Activated effector memory CD4-positive, alpha-beta T cell treated with Interleukin-2 at 50 U/mL for 16 hours (primary cell): ENCODE measurements at regions not wholly inside any gene's neighbourhood (a gene's known extent, or its start where the extent isn't known, plus 50 kb on each side); places are given as distances from the start of the nearest gene placed in this dataset.

Experiments used
- DNase-seq: peaks from one replicate; pipeline ENCODE4 v3.0.0-alpha.2; 2020

DNA sequence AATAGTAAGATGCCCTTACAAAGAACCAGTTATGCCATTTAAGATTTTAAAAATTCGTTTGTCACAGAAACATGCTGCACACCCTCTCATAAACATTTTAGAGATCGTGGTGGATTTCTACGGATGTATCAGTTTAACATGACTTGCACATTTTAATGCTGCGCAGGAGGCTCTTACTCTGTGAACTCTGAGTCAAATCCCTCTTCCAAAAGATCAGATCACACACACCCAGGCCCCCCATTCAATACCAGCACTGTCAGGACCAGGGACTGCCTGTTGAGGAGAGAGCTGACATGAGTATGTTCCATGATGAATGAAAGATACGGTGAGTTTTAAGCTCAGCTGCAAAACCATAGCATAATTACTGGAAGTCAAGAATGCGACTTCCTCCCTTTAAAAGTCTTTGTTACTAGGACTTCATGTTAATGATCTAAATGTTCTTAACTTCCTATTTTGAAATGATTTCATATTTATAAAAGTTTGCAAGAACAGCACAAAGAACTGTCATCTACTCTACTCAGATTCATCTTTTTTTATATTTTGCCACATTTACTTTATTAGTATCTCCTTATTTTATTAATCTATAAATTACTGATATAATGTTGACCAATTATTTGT lies 500.2 kb downstream of the GLRX3 start:
- DNase-seq = no peak

DNA sequence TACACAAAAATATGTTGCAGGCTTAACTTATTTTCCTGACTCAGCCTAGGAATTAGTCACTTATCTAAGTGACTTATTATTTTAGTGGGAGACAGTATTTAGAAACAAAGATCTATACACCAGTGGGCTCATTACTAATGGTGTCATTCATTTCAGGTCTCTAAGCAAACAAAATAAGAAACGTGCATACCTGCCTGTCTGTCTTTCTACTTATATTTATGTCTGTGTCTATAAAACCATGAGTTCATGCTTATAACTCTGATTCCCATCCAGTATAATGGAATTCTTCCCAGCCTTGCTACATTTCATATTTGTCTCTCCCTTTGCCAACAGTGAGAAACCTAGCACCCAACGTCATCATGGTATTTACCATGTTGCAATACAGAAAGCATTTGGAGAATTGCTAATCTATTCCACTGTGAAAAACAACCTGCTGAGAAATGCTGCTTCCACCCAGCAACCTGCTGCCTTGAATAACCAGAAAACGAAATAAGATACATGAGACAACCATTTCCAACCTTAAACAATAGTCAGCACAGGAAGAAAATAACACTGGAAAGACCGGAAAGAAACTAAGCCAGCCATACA lies 501.0 kb downstream of the GLRX3 start:
- no peak for DNase-seq

DNA sequence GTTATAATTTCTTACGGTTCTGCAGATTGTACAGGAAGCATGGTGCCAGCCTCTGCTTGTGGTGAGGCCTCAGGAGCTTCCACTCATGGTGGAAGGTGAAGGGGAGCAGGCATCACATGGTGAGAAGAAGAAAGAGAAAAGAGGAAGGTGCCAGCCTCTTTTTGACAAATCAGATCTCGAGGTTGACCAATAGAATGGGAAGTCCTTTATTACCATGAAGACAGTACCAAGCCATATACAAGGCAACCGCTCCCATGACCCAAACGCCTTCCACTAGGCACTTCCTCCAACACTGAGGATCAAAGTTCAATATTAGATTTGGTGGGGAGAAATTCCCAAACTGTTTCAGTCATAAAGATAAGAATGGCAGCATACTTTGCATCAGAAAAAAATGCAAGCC lies 502.8 kb downstream of the GLRX3 start:
- DNase-seq = no peak

DNA sequence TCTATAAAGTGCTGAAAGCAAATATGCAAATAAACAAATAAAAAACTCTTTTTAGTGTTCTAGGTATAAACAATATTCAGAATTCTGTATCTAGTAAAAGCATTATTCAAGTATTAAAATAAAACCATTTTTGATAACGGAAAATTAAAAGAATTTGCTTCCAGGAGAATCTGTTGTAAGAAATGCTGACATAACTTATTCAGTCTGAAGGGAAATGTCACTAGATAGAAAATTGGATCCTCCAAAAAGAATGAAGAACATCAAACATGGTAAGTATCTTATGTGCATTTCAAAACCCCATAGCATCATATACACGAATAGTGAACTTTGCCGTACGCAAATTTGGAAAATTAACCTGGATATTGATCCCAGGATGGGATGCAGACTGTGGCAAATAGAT lies 506.7 kb downstream of the GLRX3 start:
- DNase-seq = no peak

DNA sequence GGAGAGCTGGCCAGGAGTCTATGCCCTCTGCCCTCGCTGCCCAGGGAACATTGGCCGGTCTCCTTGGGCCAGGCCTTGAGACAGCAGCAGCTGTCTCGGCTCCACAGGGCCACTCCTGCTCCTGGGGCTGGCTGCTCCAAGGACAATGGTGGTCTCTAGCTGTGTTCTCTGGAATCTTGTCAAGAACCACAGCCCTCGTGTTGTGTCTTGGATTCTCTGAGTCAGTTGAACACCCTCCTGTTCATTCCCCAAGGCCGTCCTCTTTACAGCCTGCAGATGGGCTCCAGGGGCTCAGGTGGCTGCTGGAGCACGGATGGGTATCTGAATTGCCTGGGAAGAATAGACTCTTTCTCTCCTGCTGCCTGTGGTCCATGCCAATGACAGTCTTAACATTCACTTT lies 511.1 kb downstream of the GLRX3 start:
- DNase-seq = no peak

DNA sequence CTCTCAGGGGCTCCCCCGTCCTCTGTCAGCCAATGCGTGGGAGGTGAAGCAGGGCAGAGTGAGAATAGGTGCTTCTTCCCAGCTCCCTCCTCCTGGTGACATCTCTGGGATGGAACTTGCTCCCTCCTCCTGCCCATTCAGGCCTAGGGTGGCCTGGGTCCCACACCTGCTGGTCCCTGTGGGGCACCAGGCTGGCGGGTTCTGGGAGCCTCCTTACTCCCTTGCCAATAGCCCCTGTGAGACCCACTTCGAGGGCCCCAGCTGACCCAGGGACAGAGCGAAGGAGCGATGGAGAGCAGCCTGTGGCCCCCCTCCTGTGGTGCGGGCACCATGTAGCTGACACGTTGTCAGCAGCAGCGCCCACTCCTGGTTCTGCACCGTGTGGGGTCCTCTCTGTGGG lies 512.6 kb downstream of the GLRX3 start:
- no peak for DNase-seq

DNA sequence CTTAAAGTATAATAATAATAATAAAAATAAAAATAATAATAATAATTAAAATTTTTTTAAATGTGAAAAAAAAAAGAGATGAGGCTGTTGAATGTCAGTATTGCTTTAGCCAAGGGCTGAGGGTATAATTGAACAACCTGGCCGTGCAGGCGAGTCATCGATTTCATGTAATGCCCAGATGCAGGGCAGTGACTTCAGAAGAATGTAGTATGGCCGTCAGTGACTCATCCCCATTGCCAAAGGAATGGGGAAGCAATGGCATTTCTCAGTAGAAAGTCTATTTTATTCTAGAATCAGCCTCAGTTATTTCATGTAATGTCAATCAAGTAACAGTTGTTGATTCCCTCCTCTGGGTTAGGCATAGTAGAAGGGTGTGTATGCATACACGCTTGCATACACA lies 516.4 kb downstream of the GLRX3 start:
- no peak for DNase-seq

DNA sequence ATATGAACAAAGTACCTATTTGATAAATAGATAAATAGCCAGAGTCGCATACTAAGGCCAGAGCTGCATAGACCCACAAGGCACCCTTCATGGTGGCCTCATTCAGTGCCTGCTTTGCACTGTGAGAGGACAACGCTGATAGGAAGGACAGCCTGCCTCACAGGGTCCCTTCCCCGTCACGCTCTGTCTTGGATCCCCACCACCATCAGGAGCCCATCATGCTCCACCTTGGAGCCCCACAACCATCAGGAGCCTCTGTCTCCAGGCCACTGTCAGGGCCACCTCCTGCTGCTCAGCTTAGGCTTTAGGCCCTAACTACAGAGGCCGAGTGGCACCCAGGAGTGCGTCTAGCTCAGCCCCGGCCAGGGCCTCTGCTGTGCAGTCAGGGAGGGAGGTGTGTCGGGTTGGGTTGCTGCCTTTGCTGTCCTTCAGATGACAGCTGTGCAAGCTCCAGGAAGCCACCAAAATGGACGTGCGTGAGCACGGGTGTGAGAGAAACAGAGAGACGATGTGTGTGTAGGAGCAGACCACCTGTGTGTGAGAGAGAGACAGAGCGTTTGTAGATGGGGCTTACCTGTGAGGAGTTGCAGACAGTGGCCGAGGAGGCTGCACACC lies 516.9 kb downstream of the GLRX3 start:
- no peak for DNase-seq

DNA sequence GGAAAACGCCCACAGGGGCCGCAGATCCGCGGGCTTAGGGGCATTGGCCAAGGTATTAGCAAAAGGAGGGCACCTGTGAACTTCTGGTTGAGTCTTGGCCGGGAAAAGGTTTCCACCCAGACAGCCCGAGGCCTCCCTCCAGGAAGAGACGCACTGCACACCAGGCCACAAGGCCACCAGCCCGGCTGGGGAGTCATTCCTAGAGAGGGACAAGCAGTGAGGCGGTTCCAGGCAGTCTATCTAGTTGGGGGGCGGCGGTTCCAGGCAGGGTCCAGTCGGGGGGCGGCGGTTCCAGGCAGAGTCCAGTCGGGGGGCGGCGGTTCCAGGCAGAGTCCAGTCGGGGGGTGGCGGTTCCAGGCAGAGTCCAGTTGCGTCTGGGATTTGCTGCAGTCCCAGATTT lies 518.5 kb downstream of the GLRX3 start:
- DNase-seq = no peak

DNA sequence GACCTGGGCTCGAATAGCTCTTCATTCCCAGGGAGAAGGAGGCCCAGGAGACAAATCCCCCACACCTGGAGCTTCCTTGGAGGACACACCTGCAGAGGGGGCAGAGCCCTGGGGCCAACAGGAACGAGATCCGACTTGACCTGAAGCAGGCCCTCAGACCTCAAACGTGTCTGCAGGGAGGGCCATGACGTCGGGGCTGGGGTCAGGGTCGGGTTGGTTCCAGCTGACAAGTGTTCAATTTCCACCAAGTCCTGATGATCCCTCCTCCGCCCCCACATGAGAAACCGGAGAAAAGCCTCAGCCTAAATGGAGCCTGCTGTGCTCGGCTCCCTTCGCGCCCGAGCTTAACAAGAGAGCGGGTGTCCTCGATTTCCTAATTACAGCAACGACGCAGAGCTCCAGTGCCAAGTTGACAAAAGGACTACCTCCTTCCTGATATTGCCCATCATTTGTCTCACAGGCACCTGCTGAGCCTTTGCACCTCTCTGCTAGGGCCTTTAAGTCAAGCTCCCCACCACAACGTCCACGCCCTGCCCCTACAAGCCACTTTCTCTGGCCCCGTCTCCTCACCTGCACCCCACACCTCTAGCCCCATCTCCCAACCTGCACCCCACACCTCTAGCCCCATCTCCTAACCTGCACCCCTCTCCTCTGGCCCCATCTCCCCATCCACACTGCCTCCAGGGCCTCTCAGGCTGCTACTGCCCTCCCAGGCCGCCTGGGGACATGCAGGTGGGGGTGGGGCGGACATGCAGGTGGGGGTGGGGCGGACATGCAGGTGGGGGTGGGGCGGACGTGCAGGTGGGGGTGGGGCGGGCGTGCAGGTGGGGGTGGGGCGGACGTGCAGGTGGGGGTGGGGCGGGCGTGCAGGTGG lies 519.4 kb downstream of the GLRX3 start:
- no peak for DNase-seq

DNA sequence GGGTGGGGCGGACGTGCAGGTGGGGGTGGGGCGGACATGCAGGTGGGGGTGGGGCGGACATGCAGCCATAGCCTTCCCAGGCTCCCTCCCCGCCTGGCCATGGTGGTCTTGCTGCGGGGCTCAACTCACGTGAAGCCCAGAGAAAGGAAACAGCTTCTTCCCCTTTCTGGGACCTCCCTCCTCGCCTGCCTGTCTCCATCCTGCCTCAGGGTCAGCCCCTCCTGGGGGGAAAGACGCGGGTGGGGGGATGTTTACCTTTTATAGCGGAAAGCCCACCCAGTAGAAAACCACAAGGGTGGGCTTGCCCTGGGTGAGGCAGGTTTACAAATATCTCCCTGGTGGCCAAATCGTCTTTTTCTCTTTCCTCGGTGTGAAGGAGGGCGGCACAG lies 520.0 kb downstream of the GLRX3 start:
- DNase-seq = no peak

DNA sequence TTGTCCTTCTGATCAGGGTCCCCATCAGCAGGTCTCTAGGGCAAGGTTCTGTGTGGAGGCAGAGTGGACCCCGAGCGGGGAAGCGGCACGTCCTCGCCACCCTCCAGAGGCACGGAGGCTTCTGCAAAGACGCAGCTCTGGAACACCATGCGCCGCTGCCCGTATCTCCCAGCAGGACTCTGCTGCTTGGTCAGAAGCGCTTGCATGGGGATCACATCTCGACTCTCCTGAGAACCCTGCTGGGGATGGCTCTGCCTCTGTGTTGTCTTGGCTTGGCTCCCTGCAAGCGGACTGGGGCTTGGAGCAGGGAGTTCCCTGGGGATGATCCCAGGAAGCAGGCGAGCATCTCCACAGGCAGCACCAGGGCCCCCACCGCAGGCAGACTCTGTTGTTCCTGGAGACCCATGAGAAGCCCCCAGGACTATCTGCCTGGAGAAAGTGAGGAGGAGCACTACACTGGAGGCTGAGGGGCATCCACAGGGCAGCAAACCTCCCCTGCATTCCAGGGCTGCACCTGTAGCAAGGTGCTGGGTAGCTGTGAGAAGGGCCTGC lies 520.5 kb downstream of the GLRX3 start:
- no peak for DNase-seq

DNA sequence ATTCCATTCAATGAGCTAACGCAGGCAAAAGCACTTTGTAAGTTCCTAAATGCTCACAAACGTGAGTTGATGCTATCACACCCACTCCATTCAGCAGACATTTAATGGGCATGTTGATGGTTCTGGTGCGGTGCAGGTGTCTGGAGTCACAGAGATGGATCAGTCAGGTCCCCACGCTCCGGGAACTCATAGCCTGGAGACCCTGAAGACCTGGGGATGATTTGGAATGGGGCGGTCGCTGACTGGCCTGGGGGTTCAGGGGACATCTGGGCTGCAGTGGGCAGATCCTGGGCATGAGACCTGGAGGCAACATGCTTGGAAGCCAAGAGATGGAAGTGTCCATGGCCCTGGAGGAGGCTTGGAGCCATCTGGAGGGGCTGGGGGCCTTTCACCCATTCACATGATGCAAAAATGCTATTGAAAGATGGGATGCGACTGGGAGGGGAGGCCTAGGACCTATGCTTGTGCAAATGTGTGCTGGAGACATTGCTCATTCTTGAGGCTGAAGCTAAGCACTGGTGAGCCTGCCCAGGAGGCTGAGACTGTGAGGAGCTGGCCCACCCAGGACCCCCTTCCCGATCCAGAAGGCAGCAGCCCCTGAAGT lies 522.6 kb downstream of the GLRX3 start:
- no peak for DNase-seq

DNA sequence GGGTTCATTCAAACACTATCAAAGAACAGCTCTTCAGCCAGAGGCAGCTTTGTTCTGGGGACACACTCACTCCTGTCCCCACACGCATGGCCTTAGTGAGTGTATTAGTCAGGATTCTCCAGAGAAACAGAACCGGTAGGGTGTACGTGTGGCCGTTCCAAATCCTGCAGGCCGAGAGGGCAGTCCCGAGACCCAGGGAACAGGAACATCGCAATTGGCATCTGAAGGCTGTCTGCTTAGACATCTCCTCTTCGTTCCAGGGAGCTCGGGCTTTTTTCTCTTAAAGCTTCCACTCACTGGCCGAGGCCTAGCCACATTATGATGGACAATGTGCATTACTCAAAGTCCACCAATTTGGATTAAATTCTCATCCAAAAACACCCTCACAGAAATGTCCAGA lies 523.3 kb downstream of the GLRX3 start:
- no peak for DNase-seq

DNA sequence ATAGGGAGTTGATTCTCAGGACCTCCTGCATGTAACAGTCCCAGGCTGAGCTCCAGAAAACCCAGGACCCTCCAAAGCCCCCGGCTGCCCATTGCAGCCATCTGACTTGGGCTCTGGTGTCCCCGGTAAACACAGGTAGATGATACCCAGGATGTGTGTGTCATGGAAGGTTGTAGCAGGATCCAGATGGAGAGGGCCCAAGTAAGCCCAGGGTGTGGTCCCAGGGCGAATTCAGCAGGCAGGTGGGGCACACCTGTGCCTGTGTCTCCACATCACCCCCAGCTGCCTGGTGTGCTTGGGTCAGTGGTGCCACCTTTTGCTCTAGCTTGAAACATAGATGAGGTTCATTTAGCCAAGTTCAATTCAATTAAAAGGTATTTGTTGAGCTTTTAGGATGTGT lies 524.1 kb downstream of the GLRX3 start:
- no peak for DNase-seq

DNA sequence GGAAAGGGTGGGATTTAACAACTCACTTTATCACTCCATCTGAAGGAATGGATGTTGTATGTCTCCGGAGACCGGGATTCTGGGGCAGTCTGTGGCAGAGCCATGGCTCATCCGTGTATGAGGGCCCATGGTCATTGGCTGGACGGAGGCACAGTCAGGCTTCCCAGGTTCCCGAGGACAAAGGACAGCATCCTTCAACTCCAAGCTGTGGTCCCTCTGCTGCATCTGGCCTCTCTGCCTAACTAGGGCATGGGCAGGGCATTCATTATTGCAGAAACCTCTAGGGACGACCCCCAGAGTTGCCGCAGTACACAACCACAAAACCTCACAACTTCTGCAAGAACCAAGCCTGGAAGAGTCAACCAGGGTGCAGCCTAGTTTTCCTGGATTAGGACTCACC lies 525.2 kb downstream of the GLRX3 start:
- no peak for DNase-seq

DNA sequence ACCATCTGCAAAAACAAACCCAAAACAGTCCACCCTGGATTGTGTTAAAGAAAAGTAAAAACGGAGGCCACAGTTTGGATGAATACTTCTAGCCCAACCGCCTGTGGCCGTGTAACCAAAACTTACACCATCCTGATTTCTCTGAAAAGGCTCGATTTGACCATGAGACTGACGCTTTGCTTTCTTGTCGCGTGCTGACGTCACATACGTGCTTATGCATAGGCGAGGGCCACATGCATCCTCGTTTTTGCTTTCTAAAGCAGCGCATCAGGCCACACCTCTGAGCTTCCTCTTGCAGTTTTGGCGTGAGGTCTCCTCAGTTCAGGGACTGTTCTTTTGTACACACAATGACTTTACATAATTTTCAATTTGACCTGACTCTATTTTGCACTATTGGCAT lies 526.6 kb downstream of the GLRX3 start:
- no peak for DNase-seq

DNA sequence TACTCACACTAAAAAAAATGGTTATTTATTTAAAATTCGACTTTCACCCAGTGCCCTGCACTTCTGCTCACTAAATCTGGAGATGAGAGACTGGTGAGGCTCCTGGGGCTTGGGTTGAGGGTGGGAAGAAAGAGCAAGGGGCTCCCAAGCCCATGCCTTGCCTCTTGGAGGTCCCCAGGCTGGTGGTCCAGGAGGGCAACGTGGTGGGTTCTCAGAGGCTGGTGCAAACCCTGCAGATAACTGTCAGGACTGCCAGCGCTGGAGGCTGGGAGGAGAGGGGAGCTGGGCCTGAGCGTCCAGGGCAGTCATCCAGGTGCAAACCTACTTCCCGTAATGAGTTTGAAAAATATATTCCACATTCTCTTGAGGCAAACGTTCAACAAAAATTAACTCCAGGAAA lies 528.3 kb downstream of the GLRX3 start:
- DNase-seq = no peak

DNA sequence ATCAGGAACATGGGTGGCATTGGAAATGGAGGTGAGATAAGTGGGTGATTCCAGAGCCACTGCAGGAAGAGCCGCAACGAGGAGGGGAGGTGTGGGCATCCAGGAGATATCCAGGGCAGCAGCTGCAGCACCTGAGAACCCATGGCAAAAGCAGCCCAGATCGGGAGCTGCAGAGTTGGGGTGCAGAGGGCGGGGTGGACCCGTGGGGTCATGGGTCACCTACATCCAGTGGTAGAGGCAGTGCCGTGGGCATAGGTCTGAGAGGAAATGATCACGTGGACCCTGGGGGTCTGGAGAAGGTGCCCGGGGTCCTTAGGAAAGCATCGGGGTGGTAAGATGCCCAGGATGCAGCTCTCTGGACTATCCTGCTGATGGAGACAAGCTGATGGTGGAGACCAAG lies 530.0 kb downstream of the GLRX3 start:
- DNase-seq = no peak

DNA sequence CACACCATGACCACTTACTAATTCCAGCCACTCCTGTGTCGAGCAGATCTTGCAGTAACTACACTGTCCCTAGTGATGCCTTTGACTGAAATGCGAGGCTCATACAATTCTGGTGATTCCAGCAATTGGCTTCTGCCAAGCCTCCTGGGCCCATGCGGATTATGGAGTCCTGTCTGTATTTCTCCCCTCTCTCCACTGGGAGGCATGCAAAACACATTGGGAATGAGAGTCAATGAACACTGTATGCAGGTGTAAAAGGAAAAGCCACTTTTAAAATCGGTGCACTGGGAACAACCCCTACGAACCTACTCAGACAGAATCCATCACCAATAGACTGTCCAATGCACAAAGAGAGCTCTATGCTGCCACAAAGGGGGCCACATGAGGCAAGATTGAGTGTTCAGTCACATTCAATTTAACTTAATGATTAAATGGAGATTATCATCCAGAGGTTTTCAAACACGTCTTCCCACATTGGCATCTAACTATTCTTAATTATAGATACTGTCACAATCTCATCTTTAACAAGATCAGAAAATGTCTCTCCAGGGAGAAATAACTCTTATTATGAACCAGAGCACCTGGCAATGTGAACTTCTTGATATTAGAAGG lies 550.6 kb downstream of the GLRX3 start:
- DNase-seq = no peak

DNA sequence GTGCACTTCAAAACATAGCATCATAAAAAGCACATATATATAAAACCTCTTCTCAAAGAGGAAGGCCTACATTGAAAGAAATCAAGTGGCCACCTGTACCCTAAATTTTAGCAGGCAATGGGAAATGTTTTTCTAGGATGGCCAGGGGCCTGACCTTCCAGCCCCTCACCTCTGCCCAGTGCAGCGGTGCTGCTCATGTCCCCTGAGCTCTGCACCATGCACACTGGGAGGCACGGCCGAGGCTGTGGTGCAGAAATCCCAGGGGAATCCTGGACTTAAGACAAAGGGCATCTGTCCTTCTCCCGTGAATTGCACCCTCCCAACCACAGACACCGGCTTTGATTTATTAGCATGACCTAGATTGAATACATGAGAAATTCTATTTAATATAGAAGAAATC lies 551.4 kb downstream of the GLRX3 start:
- no peak for DNase-seq

DNA sequence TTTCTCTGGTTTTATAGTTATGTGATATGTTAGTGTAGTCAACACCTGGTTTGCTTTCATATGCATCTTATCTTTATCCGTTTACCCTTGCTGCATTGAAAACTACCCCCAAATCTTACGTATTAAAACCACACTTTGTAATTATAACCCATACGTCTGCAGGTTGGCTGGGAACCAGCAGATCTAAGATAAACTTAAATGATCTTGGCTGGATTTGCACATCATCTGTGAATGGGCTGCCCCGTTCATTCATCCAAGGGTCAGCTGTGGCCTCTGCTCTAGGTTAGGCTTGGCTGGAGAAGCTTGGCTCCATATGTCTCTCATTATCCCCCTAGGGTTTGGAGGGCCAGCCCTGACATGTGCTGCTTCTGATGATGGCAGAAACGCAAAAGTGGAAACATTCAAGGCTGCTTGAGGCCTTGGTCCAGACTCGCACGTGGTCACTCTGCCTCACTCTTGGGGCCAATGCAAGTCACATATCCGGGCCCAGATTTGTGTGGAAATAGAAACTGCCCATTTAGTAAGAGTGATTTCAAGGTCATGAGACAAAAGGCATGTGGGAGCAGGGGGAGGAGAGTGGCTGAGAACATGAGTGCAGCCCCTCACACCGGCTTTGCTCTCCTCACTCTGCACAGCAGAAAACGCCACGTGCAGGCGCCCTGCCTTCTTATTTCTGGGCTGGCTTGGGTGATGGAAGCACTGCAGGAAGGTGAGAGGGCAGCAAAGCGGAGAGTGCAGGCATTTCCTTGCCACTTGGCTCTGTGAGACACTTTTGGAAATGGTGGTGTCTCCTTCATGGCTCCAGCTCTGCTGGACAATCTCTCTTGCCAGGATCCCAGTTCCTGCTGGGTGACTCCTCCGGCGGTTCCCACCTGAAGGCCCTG lies 553.8 kb downstream of the GLRX3 start:
- no peak for DNase-seq
